HEK293 (cell line): ENCODE measurements at regions not wholly inside any gene's neighbourhood (a gene's known extent, or its start where the extent isn't known, plus 50 kb on each side); places are given as distances from the start of the nearest gene placed in this dataset.

ENCODE experiments used
- CTCF ChIA-PET: fragments of 350-600 bp; formaldehyde crosslinking; extraction: SDS; loops from one replicate; lab custom pipeline; 2021; ENCODE audit warnings: antibody characterized with exemption; lab: Yijun Ruan, JAX
- POLR2A ChIA-PET: fragments of 300-600 bp; formaldehyde crosslinking; extraction: SDS; loops from one replicate; lab custom pipeline; 2020; ENCODE audit warnings: antibody characterized with exemption, inconsistent platforms; lab: Yijun Ruan, JAX
- H3K27ac ChIP-seq: fragments of 200-500 bp; sonication (Bioruptor generic); 2 replicates; pipeline ENCODE4 v1.5.1; 2014; ENCODE audit warnings: low read depth, low read length, control low read depth, inconsistent platforms; ENCODE audit errors: extremely low read depth
- H3K36me3 ChIP-seq, 2 experiments: fragments of 200-500 bp in 1 of 2; sonication (Bioruptor generic) in 1 of 2; 1 replicate in 1 of 2; 2 replicates in 1 of 2; pipeline ENCODE4 v1.5.1; 2014 to 2017; ENCODE audit warnings: inconsistent platforms in 2 of 2, low read length in 2 of 2; ENCODE audit not compliant: control insufficient read depth in 2 of 2, insufficient read depth in 1 of 2
- H3K4me1 ChIP-seq: fragments of 200-500 bp; sonication (Bioruptor generic); 2 replicates; pipeline ENCODE4 v1.5.1; 2014; ENCODE audit warnings: mild to moderate bottlenecking, low read length, inconsistent platforms; ENCODE audit not compliant: control insufficient read depth, insufficient read depth
- H3K4me3 ChIP-seq: 2 replicates; pipeline ENCODE4 v1.5.1; 2011; ENCODE audit warnings: low read depth, mild to moderate bottlenecking, control low read depth, low read length, moderate library complexity
- H3K9me3 ChIP-seq: fragments of 200-500 bp; sonication (Bioruptor generic); 2 replicates; pipeline ENCODE4 v1.5.1; 2014; ENCODE audit warnings: low read depth, low read length, inconsistent platforms; ENCODE audit not compliant: control insufficient read depth, insufficient read depth
- KLF7 ChIP-seq: fragments of 450-650 bp; formaldehyde crosslinking; IDR thresholded peaks from 2 replicates; pipeline ENCODE4 v1.5.1; 2016; ENCODE audit warnings: missing biosample characterization, missing genetic modification characterization, borderline replicate concordance
- REST ChIP-seq: fragments of 450-650 bp; formaldehyde crosslinking; IDR thresholded peaks from 2 replicates; pipeline ENCODE4 v1.5.1; 2016; ENCODE audit warnings: missing biosample characterization, missing genetic modification characterization
- SETDB1 ChIP-seq: IDR thresholded peaks from one replicate; pipeline ENCODE4 v1.6.1; 2017; ENCODE audit warnings: mild to moderate bottlenecking, low read length, moderate library complexity, mixed read lengths; ENCODE audit not compliant: insufficient read length
- YY1 ChIP-seq: fragments of 450-650 bp; formaldehyde crosslinking; IDR thresholded peaks from 2 replicates; pipeline ENCODE4 v1.5.1; 2018; ENCODE audit warnings: missing biosample characterization, missing genetic modification characterization
- ZBTB48 ChIP-seq: fragments of 450-650 bp; formaldehyde crosslinking; IDR thresholded peaks from 2 replicates; pipeline ENCODE4 v1.5.1; 2016; ENCODE audit warnings: missing biosample characterization, missing genetic modification characterization
- ZFHX2 ChIP-seq: fragments of 450-650 bp; formaldehyde crosslinking; conservative IDR thresholded peaks from 2 replicates; pipeline ENCODE4 v1.5.1; 2016; ENCODE audit warnings: missing biosample characterization, missing genetic modification characterization
- ZFP37 ChIP-seq: fragments of 450-650 bp; formaldehyde crosslinking; IDR thresholded peaks from 2 replicates; pipeline ENCODE4 v1.5.1; 2016; ENCODE audit warnings: missing biosample characterization, missing genetic modification characterization
- ZNF146 ChIP-seq: fragments of 450-650 bp; formaldehyde crosslinking; IDR thresholded peaks from 2 replicates; pipeline ENCODE4 v1.5.1; 2016; ENCODE audit warnings: missing biosample characterization, missing genetic modification characterization
- ZNF157 ChIP-seq: fragments of 450-650 bp; formaldehyde crosslinking; IDR thresholded peaks from 2 replicates; pipeline ENCODE4 v1.5.1; 2016; ENCODE audit warnings: missing biosample characterization, missing genetic modification characterization
- ZNF16 ChIP-seq: fragments of 450-650 bp; formaldehyde crosslinking; IDR thresholded peaks from 2 replicates; pipeline ENCODE4 v1.5.1; 2016; ENCODE audit warnings: low read depth, missing biosample characterization, missing genetic modification characterization
- ZNF169 ChIP-seq: fragments of 450-650 bp; formaldehyde crosslinking; IDR thresholded peaks from 2 replicates; pipeline ENCODE4 v1.5.1; 2016; ENCODE audit warnings: missing biosample characterization, missing genetic modification characterization
- ZNF214 ChIP-seq: fragments of 450-650 bp; formaldehyde crosslinking; IDR thresholded peaks from 2 replicates; pipeline ENCODE4 v1.5.1; 2017; ENCODE audit warnings: missing biosample characterization, mild to moderate bottlenecking, missing genetic modification characterization, borderline replicate concordance
- ZNF354C ChIP-seq: fragments of 450-650 bp; formaldehyde crosslinking; IDR thresholded peaks from 2 replicates; pipeline ENCODE4 v1.5.1; 2016; ENCODE audit warnings: missing biosample characterization, missing genetic modification characterization, low read depth, borderline replicate concordance
- ZNF549 ChIP-seq: fragments of 450-650 bp; IDR thresholded peaks from 2 replicates; pipeline ENCODE4 v1.5.1; 2018; ENCODE audit warnings: missing biosample characterization, missing genetic modification characterization, mild to moderate bottlenecking, inconsistent platforms, moderate library complexity
- ZNF621 ChIP-seq: fragments of 450-650 bp; formaldehyde crosslinking; IDR thresholded peaks from 2 replicates; pipeline ENCODE4 v1.5.1; 2017; ENCODE audit warnings: missing biosample characterization, missing genetic modification characterization
- ZNF623 ChIP-seq: fragments of 450-650 bp; formaldehyde crosslinking; IDR thresholded peaks from 2 replicates; pipeline ENCODE4 v1.5.1; 2016; ENCODE audit warnings: missing biosample characterization, missing genetic modification characterization
- ZNF677 ChIP-seq: fragments of 450-650 bp; IDR thresholded peaks from 2 replicates; pipeline ENCODE4 v1.5.0; 2018; ENCODE audit warnings: missing biosample characterization, mild to moderate bottlenecking, missing genetic modification characterization, moderate library complexity
- ZNF768 ChIP-seq: fragments of 450-650 bp; formaldehyde crosslinking; IDR thresholded peaks from 2 replicates; pipeline ENCODE4 v1.5.1; 2018; ENCODE audit warnings: missing biosample characterization, mild to moderate bottlenecking, missing genetic modification characterization
- ZSCAN5A ChIP-seq: fragments of 450-650 bp; formaldehyde crosslinking; IDR thresholded peaks from 2 replicates; pipeline ENCODE4 v1.5.1; 2016; ENCODE audit warnings: missing biosample characterization, missing genetic modification characterization
- TF ChIP-seq, protein P1 (sequence below): sonication (generic); formaldehyde crosslinking; IDR thresholded peaks from 2 replicates; pipeline ENCODE4 v1.8.1; 2022; ENCODE audit warnings: mild to moderate bottlenecking, moderate library complexity, missing genetic modification reagents

DNA sequence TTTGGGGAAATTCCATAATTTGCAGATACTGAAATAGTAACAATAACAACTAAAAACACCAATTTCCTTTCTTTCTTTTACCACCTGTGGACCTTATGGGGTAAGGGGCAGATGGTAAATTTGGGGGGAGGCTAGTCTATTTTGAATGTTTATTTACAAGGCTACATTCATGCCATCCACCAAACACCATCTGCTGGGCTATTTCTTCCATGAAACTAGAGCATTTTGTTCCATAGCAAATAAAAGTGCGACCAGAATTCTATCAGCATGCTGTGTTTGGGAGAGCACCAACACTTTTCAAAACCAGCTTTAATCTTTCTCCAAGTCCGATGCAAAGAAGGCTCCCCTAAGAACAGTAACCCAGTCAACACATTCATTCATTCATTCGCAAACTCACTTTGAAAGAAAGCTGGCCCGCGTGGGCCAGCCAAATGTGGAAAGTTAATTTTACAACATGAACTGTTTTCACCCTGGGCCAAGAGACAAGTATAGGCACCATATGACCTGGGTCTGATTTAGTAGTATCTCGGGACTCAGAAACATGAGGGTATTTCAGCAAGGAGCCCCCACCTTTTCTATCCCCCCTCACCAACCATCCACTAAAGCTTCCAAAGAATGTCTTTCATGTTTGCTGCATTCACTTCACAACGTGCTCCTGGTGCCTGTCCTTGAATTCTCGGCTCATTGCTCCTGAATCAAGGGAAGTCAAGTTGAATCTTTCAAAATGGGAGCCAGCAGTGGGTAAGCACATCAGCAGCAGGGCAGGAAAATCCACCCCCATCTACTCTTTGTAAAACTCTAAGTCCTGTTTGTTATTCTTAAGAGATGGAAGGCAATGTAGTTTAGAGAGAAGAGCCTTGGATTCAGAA lies 210.6 kb downstream of the C1D start:
- CTCF ChIA-PET, result interaction anchor here (0.8 kb wide), 1 partner anchor 283 kb away, joined by 3 read pairs; no protein-coding TSS in a partner anchor
- H3K4me1 ChIP-seq, result no peaks in the 10 kb centered on the region
- no peaks in the 10 kb centered on the region for H3K36me3 ChIP-seq
- no peak overlapping the region for H3K27ac ChIP-seq
- no peak overlapping the region for H3K4me3 ChIP-seq
- TF ChIP-seq, protein P1, sequence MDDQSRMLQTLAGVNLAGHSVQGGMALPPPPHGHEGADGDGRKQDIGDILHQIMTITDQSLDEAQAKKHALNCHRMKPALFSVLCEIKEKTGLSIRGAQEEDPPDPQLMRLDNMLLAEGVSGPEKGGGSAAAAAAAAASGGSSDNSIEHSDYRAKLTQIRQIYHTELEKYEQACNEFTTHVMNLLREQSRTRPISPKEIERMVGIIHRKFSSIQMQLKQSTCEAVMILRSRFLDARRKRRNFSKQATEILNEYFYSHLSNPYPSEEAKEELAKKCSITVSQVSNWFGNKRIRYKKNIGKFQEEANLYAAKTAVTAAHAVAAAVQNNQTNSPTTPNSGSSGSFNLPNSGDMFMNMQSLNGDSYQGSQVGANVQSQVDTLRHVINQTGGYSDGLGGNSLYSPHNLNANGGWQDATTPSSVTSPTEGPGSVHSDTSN (CRISPR knock-in tag), result no peak
- TF ChIP-seq ZNF169 (tag by site-specific recombination), result no peak
- TF ChIP-seq YY1 (tag by site-specific recombination), result no peak
- TF ChIP-seq ZNF146, result no peak
- no peak for TF ChIP-seq ZFP37
- no peak for TF ChIP-seq ZNF621 (tag by site-specific recombination)
- no peak for TF ChIP-seq ZBTB48
- no peak for TF ChIP-seq ZFHX2 (tag by site-specific recombination)
- TF ChIP-seq ZNF623 (tag by site-specific recombination), result no peak
- TF ChIP-seq KLF7 (tag by site-specific recombination), result no peak
- no peak for TF ChIP-seq ZNF768 (tag by site-specific recombination)
- no peak for TF ChIP-seq ZNF214 (tag by site-specific recombination)
- TF ChIP-seq ZNF549 (tag by site-specific recombination), result no peak
- TF ChIP-seq ZNF677 (tag by site-specific recombination), result no peak
- TF ChIP-seq ZNF16 (tag by site-specific recombination), result no peak
- no peak for TF ChIP-seq SETDB1
- TF ChIP-seq REST (tag by site-specific recombination), result no peak
- H3K9me3 ChIP-seq, result no peaks in the 10 kb centered on the region
- POLR2A ChIA-PET, result no interaction called here

DNA sequence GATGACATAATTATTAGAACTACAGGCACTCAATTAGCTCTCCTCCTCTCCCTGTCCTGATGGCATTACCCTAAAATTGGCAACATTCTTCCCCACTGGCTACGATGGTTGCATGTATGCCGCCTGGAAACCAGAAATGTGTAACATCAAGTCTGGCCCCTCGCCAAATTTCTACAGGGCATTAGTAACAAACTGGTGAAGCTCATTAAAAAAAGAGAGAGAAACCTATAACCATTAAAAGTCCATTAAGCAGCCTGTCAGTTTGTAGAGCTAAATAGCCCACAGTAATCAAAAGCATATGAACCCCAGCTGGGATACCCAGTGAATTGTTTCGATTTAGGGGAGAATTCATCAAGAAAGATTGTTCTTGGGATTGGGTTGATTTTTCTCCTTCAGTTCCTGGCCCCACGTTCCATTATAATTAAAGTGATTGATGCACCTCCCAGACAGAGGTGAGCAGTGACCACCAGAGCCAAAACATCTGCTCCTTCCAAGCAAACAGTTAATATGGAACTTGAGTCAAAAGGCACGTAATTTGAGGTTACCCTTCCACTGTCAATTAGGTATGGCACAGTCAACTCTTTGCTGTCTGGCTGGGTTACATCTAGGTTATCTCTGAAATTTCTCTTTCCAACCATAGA lies 208.6 kb downstream of the C1D start:
- no peaks in the 10 kb centered on the region for H3K9me3 ChIP-seq
- H3K4me1 ChIP-seq, result no peaks in the 10 kb centered on the region
- CTCF ChIA-PET, result interaction anchor here (0.5 to 1.5 kb wide), 3 partner anchors 8 to 285 kb away, joined by 3 to 5 read pairs (median 3); no protein-coding TSS in a partner anchor
- POLR2A ChIA-PET, result no interaction called here
- H3K36me3 ChIP-seq, result no peaks in the 10 kb centered on the region
- no peak overlapping the region for H3K27ac ChIP-seq
- TF ChIP-seq ZNF354C (tag by site-specific recombination), result no peak
- TF ChIP-seq ZNF157 (tag by site-specific recombination), result no peak
- TF ChIP-seq ZSCAN5A, result no peak
- no peak overlapping the region for H3K4me3 ChIP-seq
